Neural cell (in vitro differentiated cells): ENCODE measurements at regions not wholly inside any gene's neighbourhood (a gene's known extent, or its start where the extent isn't known, plus 50 kb on each side); places are given as distances from the start of the nearest gene placed in this dataset.

Experiments used
- H2AFZ ChIP-seq: fragments of 200-600, 300-800 bp; sonication (generic), shearing (Covaris generic); 2 replicates; pipeline ENCODE4 v1.6.0; 2014; ENCODE audit warnings: low read depth, mild to moderate bottlenecking, antibody characterized with exemption, low read length, moderate library complexity
- H3F3A ChIP-seq: fragments of 200-600 bp; shearing (Covaris generic); 2 replicates; pipeline ENCODE4 v1.6.1; 2016; ENCODE audit warnings: mild to moderate bottlenecking, moderate library complexity, mixed read lengths, antibody characterized with exemption, low read length; ENCODE audit not compliant: insufficient read depth, poor library complexity, severe bottlenecking
- H3K27ac ChIP-seq: fragments of 200-600, 300-800 bp; sonication (generic), shearing (Covaris generic); 2 replicates; pipeline ENCODE4 v1.5.1; 2014; ENCODE audit warnings: mild to moderate bottlenecking, low read length, moderate library complexity
- H3K27me3 ChIP-seq: fragments of 300-800, 200-600 bp; sonication (generic), shearing (Covaris generic); 2 replicates; pipeline ENCODE4 v1.6.0; 2014; ENCODE audit warnings: mild to moderate bottlenecking, low read depth, low read length, moderate library complexity; ENCODE audit not compliant: insufficient read depth
- H3K36me3 ChIP-seq: fragments of 300-800, 200-600 bp; sonication (generic), shearing (Covaris generic); 2 replicates; pipeline ENCODE4 v1.5.1; 2014; ENCODE audit warnings: mild to moderate bottlenecking, antibody characterized with exemption, low read length, moderate library complexity; ENCODE audit not compliant: insufficient read depth
- H3K4me2 ChIP-seq: fragments of 300-800, 200-600 bp; sonication (generic), shearing (Covaris generic); 2 replicates; pipeline ENCODE4 v1.6.0; 2014; ENCODE audit warnings: mild to moderate bottlenecking, low read length
- H3K4me3 ChIP-seq: fragments of 300-800, 200-600 bp; sonication (generic), shearing (Covaris generic); 2 replicates; pipeline ENCODE4 v1.5.1; 2014; ENCODE audit warnings: mild to moderate bottlenecking, low read length, moderate library complexity
- H3K79me2 ChIP-seq: fragments of 200-600 bp; shearing (Covaris generic); replicated peaks from 2 replicates; pipeline ENCODE4 v1.6.0; 2014; ENCODE audit warnings: mild to moderate bottlenecking, low read length, moderate library complexity; ENCODE audit not compliant: insufficient read depth
- H3K9ac ChIP-seq: fragments of 300-800, 200-600 bp; sonication (generic), shearing (Covaris generic); 2 replicates; pipeline ENCODE4 v1.6.1; 2016; ENCODE audit warnings: mild to moderate bottlenecking, low read length, mixed read lengths
- H3K9me2 ChIP-seq: fragments of 200-600 bp; shearing (Covaris generic); 2 replicates; pipeline ENCODE4 v1.6.1; 2016; ENCODE audit warnings: mild to moderate bottlenecking, low read length, mixed read lengths; ENCODE audit not compliant: insufficient read depth
- H3K9me3 ChIP-seq: fragments of 200-600, 300-800 bp; sonication (generic), shearing (Covaris generic); 2 replicates; pipeline ENCODE4 v1.6.1; 2016; ENCODE audit warnings: mild to moderate bottlenecking, mixed run types, low read length, moderate library complexity, mixed read lengths
- H4K20me1 ChIP-seq: fragments of 200-600 bp; shearing (Covaris generic); 2 replicates; pipeline ENCODE4 v1.6.1; 2016; ENCODE audit warnings: mild to moderate bottlenecking, mixed run types; ENCODE audit not compliant: insufficient read depth
- EP300 ChIP-seq: fragments of 450-650 bp; conservative IDR thresholded peaks from 2 replicates; pipeline ENCODE4 v1.6.1; 2014; ENCODE audit warnings: antibody characterized with exemption, mild to moderate bottlenecking, moderate library complexity; ENCODE audit not compliant: poor library complexity, severe bottlenecking
- EZH2 ChIP-seq: fragments of 200-600, 300-800 bp; shearing (Covaris generic), sonication (generic); IDR thresholded peaks from 2 replicates; pipeline ENCODE4 v1.6.1; 2014; ENCODE audit warnings: antibody characterized with exemption, low read length, borderline replicate concordance, mild to moderate bottlenecking; ENCODE audit not compliant: insufficient read depth, poor library complexity, severe bottlenecking
- MXI1 ChIP-seq: fragments of 450-650 bp; conservative IDR thresholded peaks from 2 replicates; pipeline ENCODE4 v1.6.1; 2014; ENCODE audit warnings: antibody characterized with exemption, mild to moderate bottlenecking; ENCODE audit not compliant: poor library complexity, severe bottlenecking
- POLR2AphosphoS5 ChIP-seq: IDR thresholded peaks from 2 replicates; pipeline ENCODE4 v1.6.1; 2012
- RAD21 ChIP-seq: fragments of 450-650 bp; conservative IDR thresholded peaks from 2 replicates; pipeline ENCODE4 v1.6.1; 2014; ENCODE audit warnings: antibody characterized with exemption, mild to moderate bottlenecking, moderate library complexity
- SMC3 ChIP-seq: fragments of 450-650 bp; conservative IDR thresholded peaks from 2 replicates; pipeline ENCODE4 v1.6.1; 2014; ENCODE audit warnings: antibody characterized with exemption, mild to moderate bottlenecking, moderate library complexity; ENCODE audit not compliant: poor library complexity
- TAF1 ChIP-seq: IDR thresholded peaks from 2 replicates; pipeline ENCODE4 v1.6.1; 2012; ENCODE audit warnings: low read depth
- TF ChIP-seq, protein P1 (sequence below): IDR thresholded peaks from 2 replicates; pipeline ENCODE4 v1.6.1; 2012; ENCODE audit warnings: borderline replicate concordance
- TF ChIP-seq, protein P2 (sequence below): fragments of 450-650 bp; IDR thresholded peaks from 2 replicates; pipeline ENCODE4 v1.5.1; 2014; ENCODE audit warnings: antibody characterized with exemption, mild to moderate bottlenecking, moderate library complexity; ENCODE audit not compliant: poor library complexity, severe bottlenecking

DNA sequence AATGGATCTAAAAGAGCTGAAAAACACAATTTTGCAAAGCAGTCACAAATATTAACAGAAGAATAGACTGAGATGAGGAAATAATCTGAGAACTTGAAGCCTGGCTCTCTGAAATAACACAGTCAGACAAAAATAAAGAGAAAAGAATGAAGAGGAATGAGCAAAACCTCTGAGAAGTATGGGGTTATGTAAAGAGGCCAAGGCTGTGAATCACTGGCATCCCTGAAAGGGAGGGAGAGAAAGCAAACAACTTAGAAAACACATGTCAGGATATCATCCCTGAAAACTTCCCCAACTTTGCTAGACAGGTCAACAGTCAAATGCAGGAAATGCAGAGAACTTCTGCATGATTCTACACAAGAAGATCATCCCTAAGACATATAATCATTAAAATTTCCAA lies 73.5 kb upstream of the LHCGR start:
- Histone ChIP-seq H4K20me1 (no peaks in the 10 kb centered on the region), H3K79me2 (no peaks in the 10 kb centered on the region), H2AFZ (no peak overlapping the region), H3K4me3 (no peak overlapping the region), H3K9me2 (no peaks in the 10 kb centered on the region), H3F3A (no peaks in the 10 kb centered on the region), H3K9me3 (no peaks in the 10 kb centered on the region), H3K27ac (no peak overlapping the region), H3K27me3 (no peaks in the 10 kb centered on the region), H3K9ac (no peak overlapping the region), H3K4me2 (no peak overlapping the region), H3K36me3 (no peaks in the 10 kb centered on the region)
- TF ChIP-seq, protein P1, sequence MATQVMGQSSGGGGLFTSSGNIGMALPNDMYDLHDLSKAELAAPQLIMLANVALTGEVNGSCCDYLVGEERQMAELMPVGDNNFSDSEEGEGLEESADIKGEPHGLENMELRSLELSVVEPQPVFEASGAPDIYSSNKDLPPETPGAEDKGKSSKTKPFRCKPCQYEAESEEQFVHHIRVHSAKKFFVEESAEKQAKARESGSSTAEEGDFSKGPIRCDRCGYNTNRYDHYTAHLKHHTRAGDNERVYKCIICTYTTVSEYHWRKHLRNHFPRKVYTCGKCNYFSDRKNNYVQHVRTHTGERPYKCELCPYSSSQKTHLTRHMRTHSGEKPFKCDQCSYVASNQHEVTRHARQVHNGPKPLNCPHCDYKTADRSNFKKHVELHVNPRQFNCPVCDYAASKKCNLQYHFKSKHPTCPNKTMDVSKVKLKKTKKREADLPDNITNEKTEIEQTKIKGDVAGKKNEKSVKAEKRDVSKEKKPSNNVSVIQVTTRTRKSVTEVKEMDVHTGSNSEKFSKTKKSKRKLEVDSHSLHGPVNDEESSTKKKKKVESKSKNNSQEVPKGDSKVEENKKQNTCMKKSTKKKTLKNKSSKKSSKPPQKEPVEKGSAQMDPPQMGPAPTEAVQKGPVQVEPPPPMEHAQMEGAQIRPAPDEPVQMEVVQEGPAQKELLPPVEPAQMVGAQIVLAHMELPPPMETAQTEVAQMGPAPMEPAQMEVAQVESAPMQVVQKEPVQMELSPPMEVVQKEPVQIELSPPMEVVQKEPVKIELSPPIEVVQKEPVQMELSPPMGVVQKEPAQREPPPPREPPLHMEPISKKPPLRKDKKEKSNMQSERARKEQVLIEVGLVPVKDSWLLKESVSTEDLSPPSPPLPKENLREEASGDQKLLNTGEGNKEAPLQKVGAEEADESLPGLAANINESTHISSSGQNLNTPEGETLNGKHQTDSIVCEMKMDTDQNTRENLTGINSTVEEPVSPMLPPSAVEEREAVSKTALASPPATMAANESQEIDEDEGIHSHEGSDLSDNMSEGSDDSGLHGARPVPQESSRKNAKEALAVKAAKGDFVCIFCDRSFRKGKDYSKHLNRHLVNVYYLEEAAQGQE: no peak
- TF ChIP-seq, protein P2, sequence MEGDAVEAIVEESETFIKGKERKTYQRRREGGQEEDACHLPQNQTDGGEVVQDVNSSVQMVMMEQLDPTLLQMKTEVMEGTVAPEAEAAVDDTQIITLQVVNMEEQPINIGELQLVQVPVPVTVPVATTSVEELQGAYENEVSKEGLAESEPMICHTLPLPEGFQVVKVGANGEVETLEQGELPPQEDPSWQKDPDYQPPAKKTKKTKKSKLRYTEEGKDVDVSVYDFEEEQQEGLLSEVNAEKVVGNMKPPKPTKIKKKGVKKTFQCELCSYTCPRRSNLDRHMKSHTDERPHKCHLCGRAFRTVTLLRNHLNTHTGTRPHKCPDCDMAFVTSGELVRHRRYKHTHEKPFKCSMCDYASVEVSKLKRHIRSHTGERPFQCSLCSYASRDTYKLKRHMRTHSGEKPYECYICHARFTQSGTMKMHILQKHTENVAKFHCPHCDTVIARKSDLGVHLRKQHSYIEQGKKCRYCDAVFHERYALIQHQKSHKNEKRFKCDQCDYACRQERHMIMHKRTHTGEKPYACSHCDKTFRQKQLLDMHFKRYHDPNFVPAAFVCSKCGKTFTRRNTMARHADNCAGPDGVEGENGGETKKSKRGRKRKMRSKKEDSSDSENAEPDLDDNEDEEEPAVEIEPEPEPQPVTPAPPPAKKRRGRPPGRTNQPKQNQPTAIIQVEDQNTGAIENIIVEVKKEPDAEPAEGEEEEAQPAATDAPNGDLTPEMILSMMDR: no peak
- no peak for TF ChIP-seq SMC3
- TF ChIP-seq RAD21: no peak
- TF ChIP-seq TAF1: no peak
- TF ChIP-seq POLR2AphosphoS5: no peak
- no peak for TF ChIP-seq EZH2
- no peak for TF ChIP-seq MXI1
- TF ChIP-seq EP300: no peak

DNA sequence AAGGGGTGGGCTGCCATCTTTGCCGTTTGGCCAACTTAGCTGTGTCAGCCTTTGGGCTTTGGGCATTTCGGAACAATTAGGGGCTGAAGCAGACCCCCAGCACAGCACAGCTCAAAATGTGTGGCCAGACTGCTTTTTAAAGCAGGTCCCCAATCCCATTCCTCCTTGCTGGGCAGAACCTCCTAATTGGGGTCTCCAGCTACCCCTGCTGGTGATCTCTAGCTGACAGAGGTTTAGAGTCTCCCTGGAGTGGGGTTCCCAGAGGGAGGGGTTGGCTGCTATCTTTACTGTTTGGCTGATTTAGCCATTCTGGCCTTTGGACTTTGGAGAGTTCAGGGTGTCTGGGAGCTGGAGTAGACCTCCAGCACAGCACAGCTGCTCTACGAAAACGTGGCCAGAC lies 71.5 kb upstream of the LHCGR start:
- TF ChIP-seq MXI1: no peak
- TF ChIP-seq, protein P1: no peak
- TF ChIP-seq EZH2: no peak
- TF ChIP-seq TAF1: no peak
- TF ChIP-seq EP300: no peak
- no peak for TF ChIP-seq POLR2AphosphoS5
- TF ChIP-seq SMC3: no peak
- Histone ChIP-seq H3K9ac (no peak overlapping the region), H3K9me3 (no peaks in the 10 kb centered on the region), H3K4me3 (no peak overlapping the region), H3K4me2 (no peak overlapping the region), H3F3A (no peaks in the 10 kb centered on the region), H3K9me2 (no peaks in the 10 kb centered on the region), H3K79me2 (no peaks in the 10 kb centered on the region), H3K27me3 (no peaks in the 10 kb centered on the region), H4K20me1 (no peaks in the 10 kb centered on the region), H3K36me3 (no peaks in the 10 kb centered on the region), H2AFZ (no peak overlapping the region), H3K27ac (no peak overlapping the region)
